Transverse colon (tissue), 4 donors: ENCODE measurements at regions not wholly inside any gene's neighbourhood (a gene's known extent, or its start where the extent isn't known, plus 50 kb on each side); places are given as distances from the start of the nearest gene placed in this dataset.
A peak's percentile ranks its signal among the peaks of the same experiment; 100 is the strongest.

Experiments
- DNase-seq: peaks from one replicate; pipeline ENCODE4 v3.0.0-alpha.2; 2019
- H3K27ac ChIP-seq, 4 donors: fragments of 200-600 bp; sonication (generic); 2 replicates each; pipeline ENCODE4 v1.5.1; 2016 to 2018; ENCODE audit warnings: inconsistent platforms in 4 of 4
- H3K27me3 ChIP-seq: fragments of 200-600 bp; sonication (generic); 2 replicates; pipeline ENCODE4 v1.5.1; 2017; ENCODE audit warnings: inconsistent platforms
- H3K36me3 ChIP-seq, 4 donors: fragments of 200-600 bp; sonication (generic); 2 replicates each; pipeline ENCODE4 v1.5.1; 2017 to 2019; ENCODE audit warnings: inconsistent platforms in 4 of 4
- H3K4me1 ChIP-seq, 4 donors: fragments of 200-600 bp; sonication (generic); 2 replicates each; pipeline ENCODE4 v1.5.1; 2017 to 2020; ENCODE audit warnings: inconsistent platforms in 4 of 4
- H3K4me3 ChIP-seq, 4 donors: fragments of 200-600 bp; sonication (generic); 1 replicate in 1 of 4; 2 replicates in 3 of 4; pipeline versions ENCODE4 v1.5.1 to v1.6.1; 2017 to 2019; ENCODE audit warnings: inconsistent platforms in 4 of 4
- H3K9me3 ChIP-seq, 2 donors: fragments of 200-600 bp; sonication (generic); 2 replicates each; pipeline ENCODE4 v1.5.1; 2017 to 2019; ENCODE audit warnings: inconsistent platforms in 2 of 2
- EP300 ChIP-seq: sonication (generic); formaldehyde crosslinking; IDR thresholded peaks from one replicate; pipeline ENCODE4 v1.6.1; 2017; ENCODE audit warnings: antibody characterized with exemption, low read depth
- POLR2A ChIP-seq: fragments of 450-650 bp; IDR thresholded peaks from one replicate; pipeline ENCODE4 v1.6.1; 2016; ENCODE audit warnings: antibody characterized with exemption, mild to moderate bottlenecking, moderate library complexity
- POLR2AphosphoS5 ChIP-seq, 3 donors: sonication (generic); formaldehyde crosslinking; IDR thresholded peaks; one replicate each; pipeline ENCODE4 v1.6.1; 2016; ENCODE audit warnings: antibody characterized with exemption in 3 of 3
- WGBS, 2 donors: methylation state at CpG; one replicate each; pipeline ENCODE4 v1.1.5; 2018; ENCODE audit warnings: low coverage in 1 of 2; 5-methylcytosine and 5-hydroxymethylcytosine counted together
- in situ Hi-C, 4 donors: fragments of 200-750 bp; cut with MboI; loops; one replicate each; pipeline versions ENCODE4 v1.15.0 to v1.15.1; 2017; ENCODE audit warnings: low sequenced_read_pairs in 3 of 4, low pct_ligation_motif_present in 1 of 4, low pct_unique_long_range_greater_than_20kb in 1 of 4
- intact Hi-C: fragments of 100-400 bp; cut with DNase I; formaldehyde crosslinking; loops from one replicate; pipeline ENCODE4 v1.15.1; 2023; ENCODE audit warnings: low total_unique reads
- TF ChIP-seq, protein P1 (sequence below), 5 experiments: fragments of 200-600 bp in 3 of 5; fragments of 450-650 bp in 2 of 5; sonication (generic) in 3 of 5; IDR thresholded peaks; 1 replicate in 2 of 5; 2 replicates in 3 of 5; pipeline ENCODE4 v1.5.1; 2016 to 2017; ENCODE audit warnings: antibody characterized with exemption in 5 of 5, inconsistent platforms in 3 of 5, mild to moderate bottlenecking in 2 of 5, moderate library complexity in 1 of 5

- Histone ChIP-seq H3K4me3 (no peak overlapping the region), H3K27me3 (no peaks in the 10 kb centered on the region), H3K36me3 (no peaks in the 10 kb centered on the region), H3K4me1 (no peaks in the 10 kb centered on the region), H3K27ac (no peak overlapping the region), H3K9me3 (no peaks in the 10 kb centered on the region)
- intact Hi-C loops (no loop called here), in situ Hi-C loops (no loop called here)
- no peak for DNase-seq
- 70 to 74% methylated on average over 2 to 4 of the region's 4 CpGs for WGBS, 2 donors
- TF ChIP-seq EP300: no peak
- no peak for TF ChIP-seq POLR2AphosphoS5 (IDR thresholded peaks at IDR 0.05)
- TF ChIP-seq, protein P1, sequence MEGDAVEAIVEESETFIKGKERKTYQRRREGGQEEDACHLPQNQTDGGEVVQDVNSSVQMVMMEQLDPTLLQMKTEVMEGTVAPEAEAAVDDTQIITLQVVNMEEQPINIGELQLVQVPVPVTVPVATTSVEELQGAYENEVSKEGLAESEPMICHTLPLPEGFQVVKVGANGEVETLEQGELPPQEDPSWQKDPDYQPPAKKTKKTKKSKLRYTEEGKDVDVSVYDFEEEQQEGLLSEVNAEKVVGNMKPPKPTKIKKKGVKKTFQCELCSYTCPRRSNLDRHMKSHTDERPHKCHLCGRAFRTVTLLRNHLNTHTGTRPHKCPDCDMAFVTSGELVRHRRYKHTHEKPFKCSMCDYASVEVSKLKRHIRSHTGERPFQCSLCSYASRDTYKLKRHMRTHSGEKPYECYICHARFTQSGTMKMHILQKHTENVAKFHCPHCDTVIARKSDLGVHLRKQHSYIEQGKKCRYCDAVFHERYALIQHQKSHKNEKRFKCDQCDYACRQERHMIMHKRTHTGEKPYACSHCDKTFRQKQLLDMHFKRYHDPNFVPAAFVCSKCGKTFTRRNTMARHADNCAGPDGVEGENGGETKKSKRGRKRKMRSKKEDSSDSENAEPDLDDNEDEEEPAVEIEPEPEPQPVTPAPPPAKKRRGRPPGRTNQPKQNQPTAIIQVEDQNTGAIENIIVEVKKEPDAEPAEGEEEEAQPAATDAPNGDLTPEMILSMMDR (IDR thresholded peaks at IDR 0.05): peak in 3 of 5 experiments; percentile 16 to 31 (median 27)
- TF ChIP-seq POLR2A: no peak
These were observed 826.8 kb downstream of the EFNA5 start for GRCh38 chr5:106843812-106844416.

DNA sequence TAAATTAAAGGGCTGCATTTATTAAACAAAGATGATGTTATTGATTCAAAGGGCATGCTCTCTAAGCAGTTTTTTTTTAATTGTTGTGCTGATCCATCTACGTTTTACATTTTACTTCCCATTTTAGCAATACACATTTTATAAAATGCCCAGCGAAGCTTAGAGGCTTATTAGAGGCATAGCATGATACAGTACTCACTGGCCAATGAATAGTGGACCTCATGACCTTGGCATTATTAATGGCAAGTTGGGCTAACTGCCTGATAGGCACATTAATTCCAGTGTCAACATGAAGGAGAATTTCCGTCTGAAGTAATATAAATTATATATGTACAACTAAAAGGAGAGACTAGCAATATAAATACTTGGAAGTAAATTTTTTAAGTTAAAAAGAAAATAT is 837.2 kb downstream of the EFNA5 start:
- no peaks in the 10 kb centered on the region for H3K4me1 ChIP-seq
- no peaks in the 10 kb centered on the region for H3K9me3 ChIP-seq
- H3K36me3 ChIP-seq: no peaks in the 10 kb centered on the region
- intact Hi-C loops: no loop called here
- H3K27me3 ChIP-seq: no peaks in the 10 kb centered on the region
- in situ Hi-C loops: no loop called here
- TF ChIP-seq, protein P1 (IDR thresholded peaks at IDR 0.05): no peak
- TF ChIP-seq POLR2A: no peak
- no peak for TF ChIP-seq EP300
- no peak for TF ChIP-seq POLR2AphosphoS5 (IDR thresholded peaks at IDR 0.05)
- no peak overlapping the region for H3K4me3 ChIP-seq
- no peak for DNase-seq
- 56 to 66% methylated on average over 3 of the region's 3 CpGs for WGBS, 2 donors
- H3K27ac ChIP-seq: no peak overlapping the region

GRCh38 chr5:106827061-106827460 is 843.7 kb downstream of the EFNA5 start:
- no peak overlapping the region for H3K4me3 ChIP-seq
- no peaks in the 10 kb centered on the region for H3K4me1 ChIP-seq
- H3K27me3 ChIP-seq: no peaks in the 10 kb centered on the region
- in situ Hi-C loops (no loop called here), intact Hi-C loops (no loop called here)
- H3K36me3 ChIP-seq: no peaks in the 10 kb centered on the region
- no peak overlapping the region for H3K27ac ChIP-seq
- no peaks in the 10 kb centered on the region for H3K9me3 ChIP-seq
- WGBS, 2 donors: 91% methylated on average over 1 of the region's 1 CpG; no CpG with 5 or more reads in 1 of the 2 donors
- no peak for DNase-seq
- TF ChIP-seq EP300: no peak
- no peak for TF ChIP-seq POLR2AphosphoS5 (IDR thresholded peaks at IDR 0.05)
- TF ChIP-seq, protein P1 (IDR thresholded peaks at IDR 0.05): no peak
- no peak for TF ChIP-seq POLR2A

GRCh38 chr5:106825374-106825773 is 845.4 kb downstream of the EFNA5 start:
- WGBS, 2 donors: 43 to 61% methylated on average over 2 of the region's 2 CpGs
- no peak for DNase-seq
- H3K4me3 ChIP-seq: no peak overlapping the region
- H3K36me3 ChIP-seq: no peaks in the 10 kb centered on the region
- no peak overlapping the region for H3K27ac ChIP-seq
- in situ Hi-C loops: no loop called here
- no peaks in the 10 kb centered on the region for H3K27me3 ChIP-seq
- TF ChIP-seq EP300 (no peak), POLR2A (no peak), POLR2AphosphoS5 (IDR thresholded peaks at IDR 0.05) (no peak)
- TF ChIP-seq, protein P1 (IDR thresholded peaks at IDR 0.05): no peak
- intact Hi-C loops: no loop called here
- H3K4me1 ChIP-seq: no peaks in the 10 kb centered on the region
- H3K9me3 ChIP-seq: no peaks in the 10 kb centered on the region
